HG03097 (cell line): ENCODE measurements at regions not wholly inside any gene's neighbourhood (a gene's known extent, or its start where the extent isn't known, plus 50 kb on each side); places are given as distances from the start of the nearest gene placed in this dataset.

ENCODE experiments used
- ATAC-seq: cut with Tn5 transposase; IDR thresholded peaks from one replicate; pipeline ENCODE4 v1.9.1; 2021; ENCODE audit not compliant: unreplicated experiment, low FRiP score

- ATAC-seq: no peak
These were observed 80.2 kb downstream of the C6orf118 start for GRCh38 chr6:165229216-165229615.

- ATAC-seq: no peak
These were observed 81.6 kb downstream of the C6orf118 start for GRCh38 chr6:165227644-165228329.

- no peak for ATAC-seq
These were observed 85.7 kb downstream of the C6orf118 start for GRCh38 chr6:165223736-165224135.

- ATAC-seq: no peak
These were observed 86.3 kb downstream of the C6orf118 start for GRCh38 chr6:165223101-165223500.

- no peak for ATAC-seq
These were observed 86.9 kb downstream of the C6orf118 start for GRCh38 chr6:165222315-165223025.

- no peak for ATAC-seq
These were observed 89.4 kb downstream of the C6orf118 start for GRCh38 chr6:165220045-165220444.

GRCh38 chr6:165219629-165220028 is 89.8 kb downstream of the C6orf118 start:
- no peak for ATAC-seq

GRCh38 chr6:165218829-165219228 is 90.6 kb downstream of the C6orf118 start:
- no peak for ATAC-seq

GRCh38 chr6:165206798-165207197 is 102.6 kb downstream of the C6orf118 start:
- no peak for ATAC-seq

GRCh38 chr6:165205632-165206031 is 103.8 kb downstream of the C6orf118 start:
- no peak for ATAC-seq

- no peak for ATAC-seq
These were observed 104.4 kb downstream of the C6orf118 start for GRCh38 chr6:165204807-165205545.

GRCh38 chr6:165200178-165200577 is 109.2 kb downstream of the C6orf118 start:
- ATAC-seq: no peak

- ATAC-seq: no peak
These were observed 117.9 kb downstream of the C6orf118 start for GRCh38 chr6:165191461-165191860.

- no peak for ATAC-seq
These were observed 122.8 kb downstream of the C6orf118 start for GRCh38 chr6:165186441-165187205.

GRCh38 chr6:165186041-165186440 is 123.4 kb downstream of the C6orf118 start:
- no peak for ATAC-seq

- no peak for ATAC-seq
These were observed 125.0 kb downstream of the C6orf118 start for GRCh38 chr6:165184192-165184979.

- no peak for ATAC-seq
These were observed 125.8 kb downstream of the C6orf118 start for GRCh38 chr6:165183496-165184140.

GRCh38 chr6:165183071-165183470 is 126.3 kb downstream of the C6orf118 start:
- ATAC-seq: no peak

- no peak for ATAC-seq
These were observed 127.4 kb downstream of the C6orf118 start for GRCh38 chr6:165181951-165182414.
